HG02571 (cell line): ENCODE measurements at regions not wholly inside any gene's neighbourhood (a gene's known extent, or its start where the extent isn't known, plus 50 kb on each side); places are given as distances from the start of the nearest gene placed in this dataset.
"Not testable (repeated sequence)": the region's sequence is repeated elsewhere in the genome, so short reads cannot be mapped to it uniquely, and the experiment has no call there.

ENCODE experiments used
- ATAC-seq: cut with Tn5 transposase; IDR thresholded peaks from one replicate; pipeline ENCODE4 v1.9.1; 2021; ENCODE audit warnings: mild to moderate bottlenecking, moderate library complexity; ENCODE audit not compliant: unreplicated experiment

DNA sequence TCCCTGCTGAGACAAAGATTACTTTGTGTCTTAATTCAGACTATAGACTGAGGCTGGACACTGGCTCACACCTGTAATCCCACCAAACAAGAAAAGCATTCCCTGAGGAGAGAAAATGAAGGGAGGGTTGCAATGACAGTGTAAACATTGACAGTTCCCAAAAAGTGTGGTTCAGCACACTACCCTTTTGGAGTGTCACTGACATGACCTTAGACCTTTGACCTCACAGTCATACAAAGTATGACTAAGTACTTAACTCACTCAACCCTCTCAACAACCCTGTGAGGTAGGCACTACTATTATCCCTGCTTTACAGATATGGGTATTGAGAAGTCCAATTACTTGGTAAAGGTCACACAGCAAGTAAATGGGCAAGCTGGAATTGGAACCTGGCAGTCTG lies 341.7 kb downstream of the LRRC3B start:
- no peak for ATAC-seq

DNA sequence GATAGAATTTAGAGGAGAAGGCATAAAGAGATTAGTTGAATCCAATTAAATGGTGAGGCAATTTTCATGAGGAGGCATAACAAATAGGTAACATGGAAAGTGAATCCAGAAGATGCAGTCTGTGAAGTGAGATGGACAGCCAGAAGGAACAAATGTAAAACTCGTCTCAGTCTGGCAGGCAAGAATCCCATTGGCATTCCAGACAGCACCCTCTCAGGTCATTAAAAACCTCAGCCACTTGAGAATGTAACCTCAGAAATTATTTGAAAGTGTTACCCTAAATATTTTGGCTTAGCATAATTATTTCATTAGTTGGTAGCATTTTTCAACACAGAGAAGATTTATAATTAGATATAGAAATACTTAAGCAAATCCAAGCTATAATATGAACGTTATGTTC lies 342.3 kb downstream of the LRRC3B start:
- ATAC-seq: no peak

DNA sequence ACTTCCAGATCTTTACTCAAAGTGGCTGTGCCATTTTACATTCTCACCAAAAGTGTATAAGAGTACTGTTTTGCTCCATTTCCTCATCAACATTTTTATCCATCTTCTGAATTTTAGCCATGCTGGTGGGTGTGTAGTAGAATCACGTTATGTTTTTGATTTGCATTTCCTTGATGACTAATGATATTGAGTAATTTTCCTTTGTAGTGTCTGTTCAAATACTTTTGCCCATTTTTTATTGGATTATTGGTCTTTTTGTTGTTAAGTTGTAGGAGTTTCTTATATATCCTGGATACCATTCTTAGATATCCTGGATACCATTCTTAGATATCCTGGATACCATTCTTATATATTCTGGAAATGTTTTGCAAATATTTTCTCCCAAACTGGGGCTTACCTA lies 344.9 kb downstream of the LRRC3B start:
- no peak for ATAC-seq

DNA sequence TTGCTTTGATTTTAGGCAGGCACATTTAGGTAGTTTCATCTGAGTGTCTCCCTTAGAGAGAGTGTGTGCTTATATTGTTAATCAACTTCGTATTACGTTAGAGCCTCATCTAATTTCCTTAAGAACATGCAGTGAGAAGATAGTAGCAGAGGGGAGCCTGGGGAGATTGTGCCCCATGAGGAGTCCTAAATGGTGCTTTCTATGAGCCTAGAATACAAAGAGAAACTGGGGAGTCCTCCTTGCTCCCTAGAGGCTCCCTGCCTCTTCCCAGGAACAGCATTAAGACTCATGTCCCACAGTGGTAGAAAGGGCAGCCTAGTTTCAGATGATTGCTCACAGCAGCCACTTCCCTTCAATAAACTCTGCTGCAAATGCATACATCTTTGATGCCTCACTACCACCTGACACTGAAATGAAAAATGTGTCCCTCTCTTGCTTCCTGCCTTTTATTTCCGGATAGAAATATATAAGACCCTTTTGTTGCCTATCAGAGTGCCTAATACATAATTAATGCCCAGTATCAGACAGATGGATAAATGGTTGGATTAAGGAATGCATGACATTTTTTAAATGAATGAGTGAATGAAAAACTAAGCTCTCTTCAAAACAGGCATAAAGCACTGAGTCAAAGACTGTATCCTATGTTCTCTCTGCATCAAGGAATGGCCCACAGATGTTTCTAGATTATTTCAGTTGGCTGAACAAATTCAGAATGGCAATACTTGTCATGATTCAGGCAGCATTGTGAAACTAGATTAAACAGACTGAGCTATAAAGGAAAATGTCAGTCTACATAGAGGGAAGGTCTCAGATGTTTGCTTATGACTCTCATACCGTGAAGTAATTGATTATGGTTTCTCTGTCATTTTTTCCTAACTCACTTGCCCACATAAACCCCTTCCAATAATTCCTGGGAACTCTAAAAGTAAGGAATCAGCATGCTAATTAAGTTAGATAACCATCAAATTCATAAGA lies 362.1 kb downstream of the LRRC3B start:
- ATAC-seq: no peak

DNA sequence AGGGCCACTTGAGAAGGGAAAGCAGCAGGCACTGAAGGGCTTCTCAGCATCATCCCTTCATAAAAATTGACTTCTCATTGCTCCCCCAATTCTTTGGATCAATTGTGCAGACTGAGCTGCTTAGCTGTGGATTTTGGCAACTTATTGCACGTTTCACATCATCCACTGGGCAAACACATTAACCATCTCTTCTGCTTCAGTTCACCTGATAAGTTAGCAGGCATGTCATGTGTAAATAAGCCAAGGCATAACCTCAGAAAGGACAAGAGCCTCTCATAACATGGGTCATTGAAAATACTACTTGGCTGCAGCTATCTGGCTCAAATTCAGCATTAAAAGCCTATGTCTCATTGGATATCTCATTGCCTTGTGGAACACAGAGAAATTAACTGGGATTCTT lies 366.5 kb downstream of the LRRC3B start:
- ATAC-seq: no peak

DNA sequence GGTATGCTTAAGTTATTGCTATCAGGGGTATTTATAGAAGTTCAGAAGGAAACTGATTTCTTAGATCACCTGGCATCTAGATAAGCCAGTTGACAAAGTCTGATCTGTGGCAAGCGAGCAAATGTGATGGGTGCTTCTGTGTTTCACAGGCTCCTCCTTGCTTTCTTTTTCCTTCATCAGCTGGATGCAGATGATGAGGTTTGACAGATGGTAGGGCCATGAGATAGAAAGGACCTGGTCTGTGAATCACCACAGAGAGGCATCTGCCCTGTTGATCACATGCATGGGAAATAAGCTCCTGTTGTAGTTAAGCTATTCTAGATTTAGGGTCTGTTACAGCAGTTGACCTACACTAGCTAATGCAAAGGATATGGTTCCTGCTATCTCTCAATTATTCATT lies 372.0 kb downstream of the NEK10 start:
- no peak for ATAC-seq

DNA sequence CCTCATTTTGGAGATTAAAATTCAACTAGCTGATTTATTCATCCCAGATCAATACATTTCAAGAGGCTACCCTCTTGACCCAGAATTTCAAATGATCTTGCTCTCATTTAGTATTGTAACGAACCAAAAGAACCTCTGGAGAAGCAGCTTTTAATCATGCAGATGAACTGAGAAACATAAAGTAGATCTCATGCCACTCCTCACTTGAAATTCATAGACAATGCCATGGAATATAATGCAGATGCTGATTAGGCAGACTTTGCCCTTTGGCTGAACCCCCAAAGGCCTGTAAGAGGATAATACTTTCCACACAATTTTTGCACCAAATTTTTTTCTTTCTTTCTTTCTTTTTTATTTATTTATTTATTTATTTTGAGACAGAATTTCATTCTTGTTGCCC lies 358.3 kb downstream of the NEK10 start:
- no peak for ATAC-seq

DNA sequence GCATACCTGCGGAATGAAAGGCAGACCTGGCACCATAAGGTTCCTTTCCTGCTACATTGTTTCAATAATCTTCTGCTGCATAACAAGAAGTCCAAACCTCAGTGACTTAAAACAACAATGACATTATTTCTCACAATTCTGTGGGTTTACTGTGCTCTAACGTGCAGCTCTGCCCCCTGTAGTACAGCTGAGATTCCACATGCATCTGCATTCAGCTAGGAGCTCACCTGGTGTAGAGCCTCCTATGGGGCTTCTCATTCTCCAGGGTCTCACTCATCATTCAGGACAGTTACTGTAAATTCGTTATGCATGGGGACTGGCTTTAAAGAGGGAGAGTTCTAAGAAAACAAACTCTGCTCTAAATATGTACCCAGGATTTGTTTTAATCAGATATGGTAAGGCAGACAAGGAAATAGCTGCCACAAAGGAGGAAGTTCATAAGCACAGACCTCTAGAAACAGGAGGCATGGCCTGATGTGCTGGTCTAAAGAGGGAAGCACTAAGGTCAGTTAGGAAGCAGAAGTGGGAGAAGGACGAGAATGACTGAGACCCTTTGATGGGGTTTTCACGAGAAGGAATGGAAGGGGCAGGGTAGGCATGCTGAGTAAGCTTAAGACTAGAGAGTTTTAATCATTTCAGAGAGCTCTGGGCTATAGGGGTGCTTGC lies 347.0 kb downstream of the NEK10 start:
- no peak for ATAC-seq

DNA sequence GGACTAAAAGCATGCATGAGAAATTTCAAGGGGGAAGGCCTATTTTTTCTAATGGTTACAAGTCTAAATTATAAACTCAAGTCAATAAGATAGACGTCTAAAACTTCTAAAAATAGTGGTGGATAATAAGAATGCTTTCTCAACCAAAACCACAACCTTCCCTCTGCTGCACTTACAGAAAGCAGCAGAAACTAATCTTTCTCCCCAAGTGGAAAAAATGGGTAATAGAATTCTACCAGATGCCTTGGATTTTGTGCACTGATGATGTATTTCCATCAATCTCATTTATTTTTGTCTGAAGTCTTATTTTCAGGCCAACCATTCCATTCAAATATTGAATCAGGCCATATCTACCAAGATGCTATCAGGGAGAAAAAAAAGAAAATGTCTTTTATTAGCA lies 344.7 kb downstream of the NEK10 start:
- ATAC-seq: no peak

DNA sequence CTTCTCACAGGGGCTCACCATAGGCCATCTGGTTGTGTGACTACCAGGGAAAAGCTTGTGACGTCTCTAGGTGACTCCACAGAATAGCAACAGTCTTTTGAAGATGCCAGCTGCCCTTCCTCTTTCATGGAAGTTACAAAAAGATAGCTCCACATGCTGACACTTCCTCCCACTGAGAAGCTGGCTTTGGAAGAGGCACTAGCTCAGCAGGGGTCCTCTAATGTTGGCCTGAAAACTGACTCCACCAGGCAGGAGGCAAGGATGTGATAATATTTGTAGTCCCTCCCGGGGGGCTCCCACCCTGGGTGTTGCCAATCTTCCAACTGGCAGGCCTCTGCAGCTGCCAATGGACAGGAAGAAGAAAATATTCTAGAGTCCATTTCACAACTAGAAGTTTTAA lies 343.5 kb downstream of the NEK10 start:
- no peak for ATAC-seq

DNA sequence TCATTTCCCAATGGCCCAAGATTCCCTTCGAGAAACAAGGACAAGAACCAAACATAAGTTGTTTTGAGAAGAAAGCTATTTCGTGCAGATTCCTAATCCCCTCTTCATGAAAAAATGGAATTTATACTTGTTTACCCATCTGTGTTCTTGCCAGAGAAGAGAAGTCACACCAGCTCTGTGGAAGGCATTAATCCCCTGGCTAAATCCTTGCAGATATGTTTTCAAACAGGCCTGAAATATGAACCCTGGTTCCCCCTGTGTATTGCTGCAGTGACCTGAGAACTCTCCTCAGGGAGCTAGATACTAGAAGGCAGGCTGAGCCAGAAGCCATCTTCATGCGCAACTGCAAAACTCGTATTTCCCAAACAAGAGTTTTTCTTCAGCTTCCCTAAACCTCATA lies 337.7 kb downstream of the NEK10 start:
- ATAC-seq: no peak

DNA sequence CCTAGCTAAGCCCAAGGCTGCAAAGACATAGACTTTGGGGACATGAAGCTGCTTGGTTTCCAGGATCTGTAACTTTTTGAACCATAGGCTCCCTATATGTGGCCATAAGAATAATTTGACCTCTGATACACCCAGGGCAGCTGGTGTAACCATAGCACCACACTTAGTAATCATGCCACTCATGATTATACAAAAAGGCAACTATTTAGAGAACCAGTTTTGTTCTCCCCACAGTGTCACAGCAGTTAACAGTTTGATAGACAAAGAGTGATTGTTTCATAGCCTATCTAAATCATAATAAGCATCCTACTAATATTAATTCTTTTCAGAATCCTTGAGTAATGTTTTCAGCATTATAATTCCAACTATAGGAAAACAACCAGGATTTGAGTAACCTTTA lies 334.9 kb downstream of the NEK10 start:
- no peak for ATAC-seq

DNA sequence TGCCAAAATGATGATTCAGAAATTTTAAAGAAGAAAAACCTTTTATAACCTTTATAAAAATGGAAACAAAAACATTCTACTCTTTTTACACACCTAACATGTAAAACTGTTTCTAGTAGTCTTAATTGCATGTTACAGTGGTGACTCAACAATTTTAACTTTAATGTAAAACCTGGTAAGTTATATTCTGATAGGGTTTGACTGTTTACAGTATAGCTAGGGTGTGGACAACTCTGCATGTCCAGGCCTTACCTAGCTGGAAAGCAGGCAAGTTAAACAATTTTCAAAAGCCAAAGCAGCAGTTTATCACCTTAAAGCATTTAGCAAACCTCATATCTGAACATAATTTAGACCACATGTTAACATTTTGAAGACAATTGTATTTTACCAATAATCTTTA lies 328.5 kb downstream of the NEK10 start:
- no peak for ATAC-seq

DNA sequence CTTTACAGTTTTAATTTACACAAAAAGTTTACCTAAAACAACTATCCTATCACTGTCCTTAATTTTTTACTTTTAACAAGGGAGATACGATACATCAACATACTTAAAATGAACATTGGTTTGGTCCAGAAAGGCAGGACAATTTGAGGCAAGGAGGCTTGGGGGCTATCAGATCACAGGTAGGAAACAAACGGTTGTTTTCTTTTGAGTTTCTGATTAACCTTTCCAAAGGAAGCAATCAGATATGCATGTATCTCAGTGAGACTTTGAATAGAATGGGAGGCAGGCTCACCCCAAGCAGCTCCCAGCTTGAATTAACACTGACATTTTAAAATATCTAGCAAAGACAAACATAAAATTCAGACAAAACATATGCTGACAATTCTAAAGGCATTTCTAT lies 326.6 kb downstream of the NEK10 start:
- not testable (repeated sequence) for ATAC-seq

DNA sequence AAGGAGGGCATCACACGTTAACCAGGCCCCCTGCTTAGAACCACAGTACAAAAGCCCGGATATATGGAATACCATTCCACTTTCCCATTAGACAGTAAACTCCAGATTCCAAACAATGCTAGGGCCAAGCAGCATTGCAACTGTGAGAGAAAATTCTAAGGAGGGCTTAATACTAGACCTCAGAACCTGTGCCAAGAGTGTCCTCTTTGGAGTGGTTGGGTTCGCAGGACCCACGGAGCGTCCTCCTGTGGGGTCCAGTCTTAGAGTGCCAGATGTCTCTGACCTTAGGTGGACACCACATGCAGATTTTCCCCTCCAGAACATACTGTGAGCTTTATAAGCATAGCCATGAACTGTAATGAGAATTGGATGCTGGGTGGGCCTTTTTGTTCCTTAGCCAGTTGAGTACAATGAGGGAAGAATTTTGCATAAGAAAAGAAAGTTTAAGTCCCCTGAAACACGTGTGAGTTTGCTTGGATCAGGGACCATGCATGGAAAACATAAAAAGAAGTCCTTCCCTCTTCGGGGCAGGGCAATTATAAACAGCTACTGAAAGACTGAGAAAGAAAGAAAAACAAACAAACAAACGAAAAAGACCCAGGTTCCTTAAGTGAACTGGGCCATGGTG lies 325.7 kb downstream of the NEK10 start:
- no peak for ATAC-seq

DNA sequence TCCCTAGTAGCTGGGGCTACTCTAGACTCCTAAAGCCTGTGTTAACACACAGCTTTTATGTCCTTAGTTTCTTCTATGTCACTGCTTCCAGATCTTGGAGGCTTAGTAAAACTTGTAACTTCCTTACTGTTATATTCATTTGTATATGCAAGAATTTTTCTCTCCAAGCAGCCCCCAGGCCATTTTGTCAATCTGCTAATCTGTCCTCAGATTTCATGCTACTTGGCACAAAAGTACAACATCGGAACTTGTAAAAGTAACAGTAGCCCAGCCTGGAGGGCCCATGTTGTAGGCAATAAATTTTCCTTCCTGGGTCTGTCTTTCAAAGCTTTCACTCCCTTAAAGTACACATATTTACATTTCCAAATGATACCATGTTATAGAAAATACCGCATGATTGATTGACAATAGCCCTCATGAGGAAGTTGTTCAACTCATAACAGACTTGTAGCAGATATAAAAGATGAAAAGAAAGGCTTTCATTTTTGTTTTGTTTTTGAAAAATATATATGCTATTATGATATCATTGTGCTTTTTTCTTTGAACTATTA lies 324.2 kb downstream of the NEK10 start:
- no peak for ATAC-seq

DNA sequence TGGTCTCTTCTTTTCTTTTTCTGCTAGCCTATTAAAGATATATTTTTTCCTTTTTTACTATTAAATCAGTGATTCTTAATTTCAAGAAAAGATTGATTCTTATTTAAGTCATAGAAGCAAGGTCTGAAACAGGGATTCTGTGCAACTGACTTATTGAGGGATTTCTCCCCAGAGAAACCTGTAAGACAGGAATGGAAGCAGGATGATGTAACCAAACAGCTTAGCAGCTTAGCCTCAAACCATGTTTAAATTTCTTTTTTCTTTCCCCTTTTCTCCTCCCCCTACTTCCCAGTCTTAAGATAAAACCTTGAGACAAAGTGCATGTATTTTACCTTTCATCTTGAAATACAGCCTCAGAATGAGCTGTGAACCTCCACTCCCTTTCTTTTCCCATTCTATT lies 322.8 kb downstream of the NEK10 start:
- ATAC-seq: no peak

DNA sequence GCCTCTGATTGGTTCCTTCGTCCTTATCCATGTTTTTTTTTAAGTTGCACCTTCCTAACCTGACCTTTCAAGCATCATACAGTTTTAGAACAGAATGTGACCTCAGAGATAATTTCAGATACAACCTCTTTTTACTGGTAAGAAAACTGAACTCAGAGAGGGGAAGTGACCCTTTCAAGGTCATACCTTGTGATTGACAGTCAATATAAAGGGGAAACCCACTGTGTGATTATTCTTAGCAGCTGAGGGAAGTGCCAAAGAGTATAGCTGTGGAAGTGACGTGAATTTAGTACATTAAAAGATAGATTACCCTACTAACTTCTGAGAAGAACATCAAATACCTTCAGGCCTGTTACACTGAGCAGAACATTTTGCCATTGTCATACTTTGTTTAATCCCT lies 319.4 kb downstream of the NEK10 start:
- no peak for ATAC-seq

DNA sequence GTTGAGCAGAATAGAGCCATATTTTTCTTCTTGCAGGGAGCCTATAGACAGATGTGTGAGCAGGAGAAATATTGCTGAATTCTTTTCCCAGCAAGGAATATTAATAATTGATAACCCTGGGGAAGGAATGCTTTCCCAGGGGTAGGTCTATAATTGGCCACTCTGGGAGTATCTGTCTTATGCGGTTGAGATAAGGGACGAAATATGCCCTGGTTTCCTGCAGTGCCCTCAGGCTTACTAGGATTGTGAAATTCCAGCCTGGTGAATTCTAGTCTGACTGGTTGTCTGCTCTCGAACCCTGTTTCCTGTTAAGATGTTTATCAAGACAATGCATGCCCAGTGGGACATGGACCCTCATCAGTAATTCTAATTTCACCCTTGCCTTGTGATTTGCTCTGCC lies 317.7 kb downstream of the NEK10 start:
- ATAC-seq: not testable (repeated sequence)

DNA sequence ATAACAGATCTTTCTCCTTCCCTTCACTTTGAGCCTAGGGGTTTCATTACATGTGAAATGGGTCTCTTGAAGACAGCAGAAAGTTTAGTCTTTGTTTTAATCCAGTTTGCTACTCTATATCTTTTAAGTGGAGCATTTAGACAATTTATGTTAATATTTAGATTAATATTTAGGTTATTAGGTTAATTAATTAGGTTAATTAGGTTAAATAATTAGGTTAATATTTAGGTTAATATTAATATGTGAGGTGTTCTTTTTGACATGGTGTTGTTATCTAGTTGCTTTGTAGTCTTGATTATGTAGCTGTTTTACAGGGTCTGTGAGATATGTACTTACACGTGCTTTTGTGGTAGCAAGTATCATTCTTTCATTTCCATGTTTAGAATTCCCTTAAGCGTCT lies 312.9 kb downstream of the NEK10 start:
- ATAC-seq: no peak

DNA sequence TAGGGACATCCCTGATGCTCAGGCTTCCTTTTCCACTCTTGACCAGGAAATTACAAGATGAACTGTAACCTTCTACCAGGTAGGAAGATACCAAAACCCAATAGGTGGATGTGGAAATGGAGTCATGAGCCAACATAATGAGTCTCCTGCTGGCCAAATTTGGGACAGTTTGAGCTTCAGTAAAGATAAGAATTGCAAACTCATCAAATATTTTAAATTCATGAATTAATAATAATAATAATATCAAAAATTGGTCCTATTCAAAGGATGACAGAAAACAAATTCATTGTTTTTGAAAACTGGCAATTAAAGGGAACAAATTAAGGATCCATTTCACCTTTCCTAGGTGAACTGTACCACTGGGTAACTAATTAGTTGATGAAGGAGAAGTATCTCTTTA lies 309.7 kb downstream of the NEK10 start:
- ATAC-seq: no peak
